ENCODE measurements at regions not wholly inside any gene's neighbourhood (a gene's known extent, or its start where the extent isn't known, plus 50 kb on each side); places are given as distances from the start of the nearest gene placed in this dataset.
"Not testable (repeated sequence)": the region's sequence is repeated elsewhere in the genome, so short reads cannot be mapped to it uniquely, and the experiment has no call there.

- DNase-seq (ENCODE audit: low read depth) = no peak
These were observed 445.0 kb upstream of the PIK3R1 start for GRCh38 chr5:67770431-67771025.

GRCh38 chr5:67765697-67766096 is 449.9 kb upstream of the PIK3R1 start:
- no peak for DNase-seq (ENCODE audit: low read depth)

GRCh38 chr5:67757771-67758170 is 457.8 kb upstream of the PIK3R1 start:
- not testable (repeated sequence) for DNase-seq (ENCODE audit: low read depth)

GRCh38 chr5:67752357-67752708 is 463.2 kb upstream of the PIK3R1 start:
- no peak for DNase-seq (ENCODE audit: low read depth)

- DNase-seq (ENCODE audit: low read depth) = no peak
These were observed 467.3 kb upstream of the PIK3R1 start for GRCh38 chr5:67748165-67748690.

- no peak for DNase-seq (ENCODE audit: low read depth)
These were observed 468.5 kb upstream of the PIK3R1 start for GRCh38 chr5:67747096-67747495.

- DNase-seq (ENCODE audit: low read depth) = not testable (repeated sequence)
These were observed 468.9 kb upstream of the PIK3R1 start for GRCh38 chr5:67746608-67747007.

GRCh38 chr5:67746103-67746502 is 469.5 kb upstream of the PIK3R1 start:
- no peak for DNase-seq (ENCODE audit: low read depth)

GRCh38 chr5:67732921-67733320 is 482.6 kb upstream of the PIK3R1 start:
- no peak for DNase-seq (ENCODE audit: low read depth)

GRCh38 chr5:67732471-67732870 is 483.1 kb upstream of the PIK3R1 start:
- no peak for DNase-seq (ENCODE audit: low read depth)

- DNase-seq (ENCODE audit: low read depth) = no peak
These were observed 483.7 kb upstream of the PIK3R1 start for GRCh38 chr5:67731886-67732285.

GRCh38 chr5:67730917-67731474 is 484.6 kb upstream of the PIK3R1 start:
- no peak for DNase-seq (ENCODE audit: low read depth)

GRCh38 chr5:67728326-67728890 is 487.1 kb upstream of the PIK3R1 start:
- no peak for DNase-seq (ENCODE audit: low read depth)

- no peak for DNase-seq (ENCODE audit: low read depth)
These were observed 490.0 kb upstream of the PIK3R1 start for GRCh38 chr5:67725604-67726003.

- DNase-seq (ENCODE audit: low read depth) = no peak
These were observed 491.0 kb upstream of the PIK3R1 start for GRCh38 chr5:67724412-67725135.

- no peak for DNase-seq (ENCODE audit: low read depth)
These were observed 491.7 kb upstream of the PIK3R1 start for GRCh38 chr5:67723873-67724272.

- DNase-seq (ENCODE audit: low read depth) = not testable (repeated sequence)
These were observed 493.0 kb upstream of the PIK3R1 start for GRCh38 chr5:67722582-67722981.

- no peak for DNase-seq (ENCODE audit: low read depth)
These were observed 495.3 kb upstream of the PIK3R1 start for GRCh38 chr5:67720162-67720772.

GRCh38 chr5:67702008-67702407 is 505.4 kb upstream of the CD180 start:
- DNase-seq (ENCODE audit: low read depth) = no peak

GRCh38 chr5:67699560-67699959 is 503.0 kb upstream of the CD180 start:
- DNase-seq (ENCODE audit: low read depth) = no peak

GRCh38 chr5:67696446-67696845 is 499.8 kb upstream of the CD180 start:
- DNase-seq (ENCODE audit: low read depth) = no peak

- no peak for DNase-seq (ENCODE audit: low read depth)
These were observed 498.8 kb upstream of the CD180 start for GRCh38 chr5:67695369-67695768.

GRCh38 chr5:67694810-67695191 is 498.2 kb upstream of the CD180 start:
- DNase-seq (ENCODE audit: low read depth) = no peak
